HAP-1 (cell line): ENCODE measurements at regions not wholly inside any gene's neighbourhood (a gene's known extent, or its start where the extent isn't known, plus 50 kb on each side); places are given as distances from the start of the nearest gene placed in this dataset.

Experiments
- DNase-seq, 2 experiments: peaks; one replicate each; pipeline ENCODE4 v3.0.0-alpha.2; 2016 to 2020; ENCODE audit warnings: low spot score in 2 of 2
- H3K27me3 ChIP-seq: fragments of 250-450 bp; sonication (Bioruptor Pico); 2 replicates; pipeline ENCODE4 v1.5.1; 2020; ENCODE audit warnings: low read depth, mild to moderate bottlenecking, moderate library complexity
- H3K36me3 ChIP-seq: fragments of 250-450 bp; sonication (Bioruptor Pico); replicated peaks from 2 replicates; pipeline ENCODE4 v1.5.1; 2020; ENCODE audit warnings: mild to moderate bottlenecking
- H3K4me1 ChIP-seq: fragments of 250-450 bp; sonication (Bioruptor Pico); 2 replicates; pipeline ENCODE4 v1.5.1; 2020; ENCODE audit warnings: mild to moderate bottlenecking
- H3K4me3 ChIP-seq: fragments of 250-450 bp; sonication (Bioruptor Pico); 2 replicates; pipeline ENCODE4 v1.5.1; 2020; ENCODE audit warnings: mild to moderate bottlenecking, moderate library complexity
- H3K9me3 ChIP-seq: fragments of 250-450 bp; sonication (Bioruptor Pico); 2 replicates; pipeline ENCODE4 v1.5.1; 2020; ENCODE audit warnings: mild to moderate bottlenecking, moderate library complexity
- in situ Hi-C: fragments of 300-500 bp; cut with MboI; formaldehyde crosslinking; loops from 3 replicates; pipeline ENCODE4 v1.14.3; 2020; ENCODE audit warnings: low sequenced_read_pairs, inconsistent platforms, mixed read lengths

DNA sequence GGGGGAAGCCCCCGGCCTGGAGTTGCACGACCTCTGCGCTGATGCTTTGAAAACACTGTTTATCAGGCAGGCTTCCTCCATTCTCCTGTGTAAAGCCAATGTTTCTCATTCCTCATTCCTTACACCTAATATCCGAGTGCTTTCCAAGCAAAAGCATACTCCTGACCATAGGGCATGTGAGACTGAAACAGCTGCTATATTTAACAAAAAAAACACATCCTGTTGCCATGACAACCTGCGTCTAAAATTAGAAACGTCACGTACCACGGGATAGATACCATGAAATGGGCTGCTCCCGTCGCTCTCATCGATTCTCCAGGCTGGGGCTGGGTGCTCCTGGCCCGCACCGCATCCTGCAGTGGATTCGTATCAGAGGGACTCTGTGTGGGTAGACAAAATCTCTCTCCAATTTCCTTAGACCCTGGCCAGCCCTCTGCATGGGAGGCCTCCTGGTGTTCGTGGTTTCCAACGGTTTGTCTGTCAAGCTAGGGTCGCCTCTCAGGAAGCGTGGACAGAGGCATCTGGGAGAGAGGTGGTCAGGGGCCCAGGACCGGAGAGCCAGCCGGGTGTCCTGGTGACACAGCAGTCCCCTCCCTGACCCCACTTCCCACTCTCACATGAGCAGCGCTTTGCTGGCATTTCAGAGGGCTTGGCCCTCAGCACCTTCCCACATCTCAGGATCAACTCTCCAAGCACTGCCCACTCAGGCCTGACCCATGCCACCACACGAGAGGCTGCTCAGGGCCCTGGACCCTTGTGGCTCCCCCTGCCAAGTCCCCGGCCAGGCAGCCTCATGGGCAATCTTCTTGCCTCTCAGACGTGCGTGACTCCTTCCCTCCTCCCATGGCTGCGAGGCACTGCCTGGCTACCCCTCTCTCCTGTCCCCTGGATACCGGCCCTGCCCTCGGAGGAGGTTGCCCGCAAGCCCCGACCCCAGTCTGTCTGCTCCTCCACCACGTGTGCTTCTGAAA is 268.1 kb downstream of the NDUFA10 start:
- in situ Hi-C loops, result no loop called here
- Histone ChIP-seq H3K36me3 (no peaks in the 10 kb centered on the region), H3K27me3 (no peaks in the 10 kb centered on the region), H3K9me3 (no peaks in the 10 kb centered on the region), H3K4me1 (no peaks in the 10 kb centered on the region), H3K4me3 (no peak overlapping the region)
- DNase-seq, result no peak

DNA sequence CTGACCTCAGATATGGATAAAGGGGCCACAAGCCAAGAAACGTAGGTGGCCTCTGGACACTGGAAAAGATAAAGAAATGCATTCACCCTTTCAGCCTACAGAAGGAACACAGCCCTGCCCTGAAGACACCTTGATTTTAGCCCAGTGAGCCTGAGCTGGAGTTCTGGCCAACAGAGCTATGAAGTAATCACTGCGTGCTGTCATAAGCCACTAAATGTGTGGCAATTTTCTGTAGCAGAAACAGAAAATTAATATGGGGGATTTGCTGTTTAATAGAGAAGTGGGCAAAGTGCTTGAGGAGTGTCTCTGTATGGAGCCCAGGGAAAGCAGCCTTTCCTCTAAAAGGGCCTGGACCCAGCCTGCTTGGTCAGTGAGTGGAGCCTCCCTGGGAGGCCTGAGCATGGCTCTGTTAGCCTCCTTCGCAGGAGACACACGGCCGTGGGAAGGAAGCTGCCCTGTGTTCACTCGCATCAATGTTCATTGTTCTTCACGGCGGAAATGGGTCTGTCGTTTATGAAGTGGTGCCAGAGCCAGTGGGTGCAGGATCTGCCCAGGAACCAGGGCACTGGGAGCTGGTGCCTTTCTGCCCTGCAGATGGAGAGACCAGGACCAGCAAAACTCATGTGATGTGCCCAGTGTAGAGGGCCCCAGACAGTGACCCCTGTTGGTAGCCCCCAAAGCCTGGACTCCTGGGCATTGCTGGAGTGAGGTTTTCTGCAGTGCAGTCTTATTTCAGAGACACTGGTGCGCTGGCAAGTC is 268.9 kb downstream of the NDUFA10 start:
- no peaks in the 10 kb centered on the region for H3K27me3 ChIP-seq
- H3K4me3 ChIP-seq, result no peak overlapping the region
- no peaks in the 10 kb centered on the region for H3K4me1 ChIP-seq
- no peaks in the 10 kb centered on the region for H3K36me3 ChIP-seq
- no peaks in the 10 kb centered on the region for H3K9me3 ChIP-seq
- no peak for DNase-seq
- in situ Hi-C loops, result no loop called here

DNA sequence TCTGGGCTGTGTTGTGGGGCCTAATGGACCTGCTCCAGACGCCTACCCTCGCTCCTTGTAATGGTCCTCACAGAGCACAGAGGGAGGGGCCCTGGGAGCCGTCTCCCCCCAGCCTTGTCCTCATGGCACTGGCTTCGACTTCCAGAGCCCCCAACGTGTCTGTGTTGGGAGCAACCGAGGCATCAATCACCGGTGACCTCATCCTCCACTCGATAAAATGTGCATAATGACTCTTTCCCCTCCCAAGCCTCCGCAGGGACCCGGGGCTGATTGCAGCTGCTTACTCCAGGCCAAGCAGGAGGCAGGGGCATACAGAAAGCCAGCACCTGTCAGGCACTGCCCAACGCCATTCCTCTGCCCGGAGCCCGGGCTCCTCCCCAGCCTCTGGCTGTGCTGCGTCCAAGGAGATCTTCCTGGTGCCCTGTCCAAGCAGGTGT is 271.7 kb downstream of the NDUFA10 start:
- Histone ChIP-seq H3K27me3 (no peaks in the 10 kb centered on the region), H3K36me3 (no peaks in the 10 kb centered on the region), H3K9me3 (no peaks in the 10 kb centered on the region), H3K4me1 (no peaks in the 10 kb centered on the region), H3K4me3 (no peak overlapping the region)
- DNase-seq, result no peak
- in situ Hi-C loops, result no loop called here

DNA sequence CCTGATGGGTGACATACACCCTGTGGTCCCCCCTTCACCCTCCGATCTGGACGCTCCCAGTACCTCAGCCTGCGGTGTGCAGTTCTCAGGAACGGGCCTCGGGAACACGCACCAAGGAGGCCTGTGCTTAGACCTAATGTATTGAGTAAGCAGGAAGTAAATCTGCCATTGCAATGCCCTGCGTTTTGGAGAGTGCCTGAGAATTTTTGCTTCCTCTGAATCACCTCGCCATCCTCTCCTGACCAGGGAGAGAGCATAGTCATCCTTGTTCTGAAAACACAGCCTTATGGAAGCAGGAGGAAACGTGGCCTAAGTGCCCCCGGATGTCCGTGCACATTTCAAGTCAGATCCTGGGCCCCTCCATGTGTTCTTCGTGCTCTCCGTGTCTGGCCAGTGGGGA is 272.2 kb downstream of the NDUFA10 start:
- Histone ChIP-seq H3K27me3 (no peaks in the 10 kb centered on the region), H3K36me3 (no peaks in the 10 kb centered on the region), H3K4me3 (no peak overlapping the region), H3K9me3 (no peaks in the 10 kb centered on the region), H3K4me1 (no peaks in the 10 kb centered on the region)
- in situ Hi-C loops, result no loop called here
- DNase-seq, result no peak

DNA sequence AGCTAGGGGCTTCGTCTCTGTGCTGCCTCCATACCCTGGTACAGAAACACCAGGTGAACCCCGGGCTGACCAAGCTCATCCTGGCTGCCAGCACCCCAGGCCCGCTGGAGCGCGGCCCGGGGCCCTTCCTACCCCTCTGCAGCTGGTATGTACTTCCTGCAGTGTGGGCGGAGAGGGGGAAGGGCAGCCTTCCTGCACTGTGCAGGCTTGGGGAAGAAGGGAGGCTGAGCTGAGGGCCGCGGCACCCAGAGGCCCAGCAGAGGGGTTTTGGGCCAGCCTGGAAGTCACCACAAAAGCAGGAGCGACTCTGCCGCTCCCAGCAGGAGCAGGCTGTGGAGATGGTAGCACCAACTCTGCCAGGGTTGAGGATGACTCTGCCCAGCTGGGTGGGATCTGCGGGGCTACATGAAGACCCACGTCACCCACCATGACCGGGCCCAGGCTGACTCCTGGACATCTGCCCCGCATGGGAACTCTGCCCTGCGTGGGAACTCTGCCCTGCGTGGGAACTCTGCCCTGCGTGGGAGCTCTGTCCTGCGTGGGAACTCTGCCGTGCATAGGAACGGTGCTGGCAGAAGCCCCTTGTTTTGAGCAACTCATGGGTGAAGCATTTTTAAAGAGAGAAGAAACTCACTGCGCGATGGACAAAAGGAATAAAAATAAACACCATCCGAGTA is 273.3 kb downstream of the NDUFA10 start:
- Histone ChIP-seq H3K27me3 (no peaks in the 10 kb centered on the region), H3K9me3 (no peaks in the 10 kb centered on the region), H3K36me3 (no peaks in the 10 kb centered on the region), H3K4me1 (no peaks in the 10 kb centered on the region), H3K4me3 (no peak overlapping the region)
- no peak for DNase-seq
- in situ Hi-C loops, result no loop called here

DNA sequence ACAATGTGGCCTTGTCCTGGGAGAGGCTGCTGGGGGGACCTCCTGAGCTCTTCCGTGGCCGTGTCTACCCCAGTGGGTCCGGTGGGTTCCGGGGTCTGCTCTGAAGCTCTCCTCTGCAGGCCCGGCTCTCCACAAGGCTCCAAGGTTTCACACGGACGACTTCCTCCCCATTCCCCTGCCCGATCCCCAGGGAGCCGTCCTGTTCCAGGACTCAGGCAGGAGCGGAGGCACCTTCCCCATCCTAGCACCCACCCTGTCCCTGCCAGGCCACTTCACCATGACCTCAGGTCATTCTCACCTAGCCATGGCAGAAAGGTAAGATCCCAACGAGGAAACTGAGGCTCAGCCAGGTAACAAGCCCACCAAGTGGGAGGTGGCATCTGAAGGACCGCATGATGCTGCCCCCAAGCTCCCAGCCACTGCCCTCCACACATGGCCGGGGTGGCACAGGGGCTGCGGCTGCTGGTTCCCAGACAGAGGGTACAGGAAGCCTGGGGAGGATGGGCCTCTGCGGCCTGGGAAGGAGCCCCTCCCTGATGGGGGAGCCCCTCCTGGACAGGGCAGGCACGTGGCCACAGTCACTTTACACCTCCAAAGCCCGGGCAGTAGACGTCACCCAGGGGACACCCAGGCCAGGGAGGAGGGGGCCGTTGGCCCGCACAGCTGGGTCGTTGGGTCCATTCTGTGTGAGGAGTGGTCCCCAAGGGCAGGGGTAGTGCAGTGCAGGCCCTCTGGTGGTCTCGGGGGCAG is 274.0 kb downstream of the NDUFA10 start:
- no peaks in the 10 kb centered on the region for H3K36me3 ChIP-seq
- no peak overlapping the region for H3K4me3 ChIP-seq
- no peaks in the 10 kb centered on the region for H3K9me3 ChIP-seq
- in situ Hi-C loops, result no loop called here
- H3K27me3 ChIP-seq, result no peaks in the 10 kb centered on the region
- H3K4me1 ChIP-seq, result no peaks in the 10 kb centered on the region
- no peak for DNase-seq

DNA sequence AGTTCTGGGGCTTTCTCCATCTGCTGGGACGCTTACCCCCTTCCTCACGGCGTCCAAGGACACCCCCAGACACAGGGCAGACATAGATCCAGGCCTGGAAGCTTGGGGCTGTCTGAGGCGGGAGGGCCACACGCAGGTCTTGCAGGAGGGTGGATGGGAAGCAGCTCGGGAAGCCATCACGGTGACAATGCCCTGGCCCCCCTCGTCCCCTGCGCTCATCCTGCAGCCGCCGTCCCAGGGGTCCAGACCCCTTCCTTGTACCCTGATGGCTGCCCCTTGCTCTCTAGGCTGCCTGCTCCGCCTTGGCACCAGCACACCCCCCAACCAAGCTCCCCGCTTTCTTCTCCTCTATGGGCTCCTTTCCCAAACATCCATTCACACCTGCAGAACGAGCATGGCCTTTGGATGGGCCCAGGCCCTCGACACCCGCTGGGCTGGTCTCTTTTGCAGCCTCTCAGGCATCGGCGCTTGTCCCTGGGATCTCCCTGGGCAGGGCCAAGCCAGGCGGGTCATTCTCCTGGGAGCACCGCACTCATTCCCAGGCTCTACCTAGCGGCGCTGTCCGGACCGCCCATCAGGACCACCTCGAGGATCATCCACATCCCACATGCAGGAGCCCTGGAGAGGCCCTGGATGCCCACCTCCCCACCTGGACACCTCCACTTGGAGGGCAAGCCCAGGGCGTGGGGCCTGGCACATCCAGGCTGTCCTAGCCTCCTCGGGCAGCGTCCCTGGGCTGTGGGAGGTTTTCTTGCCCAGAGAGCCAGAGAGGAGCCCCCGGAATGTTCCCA is 274.9 kb downstream of the NDUFA10 start:
- H3K9me3 ChIP-seq, result no peaks in the 10 kb centered on the region
- in situ Hi-C loops, result no loop called here
- no peaks in the 10 kb centered on the region for H3K36me3 ChIP-seq
- no peaks in the 10 kb centered on the region for H3K27me3 ChIP-seq
- H3K4me3 ChIP-seq, result no peak overlapping the region
- DNase-seq, result no peak
- H3K4me1 ChIP-seq, result no peaks in the 10 kb centered on the region

DNA sequence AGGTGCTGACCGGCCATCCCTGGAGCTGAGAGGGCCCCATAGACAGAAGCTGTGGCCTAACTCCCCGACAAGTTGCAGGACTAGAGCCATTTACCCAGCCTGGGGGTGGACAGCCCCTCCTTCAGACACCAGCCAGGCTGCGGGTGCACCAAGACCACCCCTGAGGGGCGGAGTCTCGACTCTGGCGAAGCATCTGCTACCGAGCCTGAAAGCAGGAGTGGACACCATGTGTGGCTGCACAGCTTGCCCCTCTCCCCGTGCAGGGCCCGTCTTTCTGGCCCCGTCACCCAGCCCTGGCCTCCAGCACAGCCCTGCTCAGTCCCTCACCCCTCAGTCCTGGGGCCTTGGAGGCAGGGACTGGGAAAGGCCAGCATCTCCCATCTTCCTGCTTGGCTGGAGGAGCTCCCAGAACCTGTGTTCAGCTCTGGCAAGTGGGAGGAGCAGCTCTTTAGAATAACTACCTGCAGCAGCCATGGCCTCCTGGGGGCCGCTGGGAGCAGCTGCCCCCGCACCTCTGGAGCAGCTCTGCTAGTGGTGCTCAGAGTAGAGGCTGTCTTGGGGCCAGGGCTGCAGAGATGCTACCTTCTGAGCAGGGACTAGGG is 275.8 kb downstream of the NDUFA10 start:
- Histone ChIP-seq H3K27me3 (no peaks in the 10 kb centered on the region), H3K36me3 (no peaks in the 10 kb centered on the region), H3K9me3 (no peaks in the 10 kb centered on the region), H3K4me3 (no peak overlapping the region), H3K4me1 (no peaks in the 10 kb centered on the region)
- DNase-seq, result no peak
- in situ Hi-C loops, result no loop called here

DNA sequence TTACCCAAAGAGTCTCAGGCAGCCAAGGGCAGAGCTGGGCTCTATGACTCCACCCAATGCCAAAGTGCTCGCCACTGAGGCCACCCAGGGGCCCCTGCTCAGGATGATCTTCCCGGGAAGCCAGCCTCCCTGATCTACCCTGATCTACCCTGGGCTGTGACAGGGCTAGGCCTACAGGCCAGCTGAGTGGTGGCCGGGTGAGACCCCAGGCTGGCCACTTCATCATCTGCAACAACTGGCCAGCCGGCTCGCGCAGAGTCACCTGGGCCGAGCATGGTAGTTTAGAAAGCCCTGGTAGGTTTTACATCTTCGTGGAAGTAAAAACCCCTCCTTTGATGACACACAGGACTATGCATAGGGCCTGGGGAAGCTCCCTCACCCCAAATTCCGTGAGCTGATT is 276.3 kb downstream of the NDUFA10 start:
- Histone ChIP-seq H3K9me3 (no peaks in the 10 kb centered on the region), H3K36me3 (no peaks in the 10 kb centered on the region), H3K27me3 (no peaks in the 10 kb centered on the region), H3K4me3 (no peak overlapping the region), H3K4me1 (no peaks in the 10 kb centered on the region)
- DNase-seq, result no peak
- in situ Hi-C loops, result no loop called here

DNA sequence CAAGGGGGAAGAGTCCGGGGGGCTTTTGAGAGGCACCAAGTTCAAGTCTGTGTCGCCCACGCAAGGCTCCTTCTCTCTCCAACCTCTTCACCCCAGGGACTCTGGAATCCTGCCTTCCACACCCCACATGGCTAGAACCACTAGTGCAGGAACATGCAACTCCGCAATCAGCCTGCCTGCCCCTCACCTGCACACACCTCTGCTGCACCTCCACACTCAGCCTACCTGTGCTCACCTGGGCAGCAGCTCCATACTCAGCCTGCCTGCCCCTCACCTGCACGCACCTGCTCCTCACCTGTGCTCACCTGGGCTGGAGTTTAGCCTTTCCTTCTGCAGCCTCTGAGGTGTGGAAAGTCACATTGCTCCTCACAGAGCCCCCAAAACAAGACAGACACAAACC is 277.4 kb downstream of the NDUFA10 start:
- no peak overlapping the region for H3K4me3 ChIP-seq
- DNase-seq, result no peak
- H3K36me3 ChIP-seq, result no peaks in the 10 kb centered on the region
- H3K9me3 ChIP-seq, result no peaks in the 10 kb centered on the region
- H3K27me3 ChIP-seq, result no peaks in the 10 kb centered on the region
- in situ Hi-C loops, result no loop called here
- no peaks in the 10 kb centered on the region for H3K4me1 ChIP-seq

DNA sequence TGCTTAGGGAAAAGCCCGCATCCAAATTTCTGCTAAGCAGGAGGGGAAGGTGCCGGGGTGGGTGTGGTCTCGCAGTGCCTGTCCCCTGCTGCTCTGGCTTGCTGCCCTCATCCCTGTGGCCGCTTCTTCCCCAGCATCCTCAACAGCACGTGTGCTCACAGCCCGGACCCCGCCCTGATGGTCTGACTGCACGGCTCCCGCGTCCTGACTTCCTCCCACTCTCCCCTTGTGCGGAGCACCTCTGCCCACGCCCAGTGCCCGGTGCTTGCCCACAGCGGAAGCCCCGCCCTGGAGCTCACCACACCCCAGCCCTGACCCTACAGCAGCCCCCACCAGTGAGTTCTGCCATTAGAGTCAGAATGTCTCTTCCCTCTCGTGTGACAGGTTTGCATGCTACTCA is 277.9 kb downstream of the NDUFA10 start:
- Histone ChIP-seq H3K27me3 (no peaks in the 10 kb centered on the region), H3K9me3 (no peaks in the 10 kb centered on the region), H3K4me3 (no peak overlapping the region), H3K36me3 (no peaks in the 10 kb centered on the region), H3K4me1 (no peaks in the 10 kb centered on the region)
- in situ Hi-C loops, result no loop called here
- DNase-seq, result no peak

DNA sequence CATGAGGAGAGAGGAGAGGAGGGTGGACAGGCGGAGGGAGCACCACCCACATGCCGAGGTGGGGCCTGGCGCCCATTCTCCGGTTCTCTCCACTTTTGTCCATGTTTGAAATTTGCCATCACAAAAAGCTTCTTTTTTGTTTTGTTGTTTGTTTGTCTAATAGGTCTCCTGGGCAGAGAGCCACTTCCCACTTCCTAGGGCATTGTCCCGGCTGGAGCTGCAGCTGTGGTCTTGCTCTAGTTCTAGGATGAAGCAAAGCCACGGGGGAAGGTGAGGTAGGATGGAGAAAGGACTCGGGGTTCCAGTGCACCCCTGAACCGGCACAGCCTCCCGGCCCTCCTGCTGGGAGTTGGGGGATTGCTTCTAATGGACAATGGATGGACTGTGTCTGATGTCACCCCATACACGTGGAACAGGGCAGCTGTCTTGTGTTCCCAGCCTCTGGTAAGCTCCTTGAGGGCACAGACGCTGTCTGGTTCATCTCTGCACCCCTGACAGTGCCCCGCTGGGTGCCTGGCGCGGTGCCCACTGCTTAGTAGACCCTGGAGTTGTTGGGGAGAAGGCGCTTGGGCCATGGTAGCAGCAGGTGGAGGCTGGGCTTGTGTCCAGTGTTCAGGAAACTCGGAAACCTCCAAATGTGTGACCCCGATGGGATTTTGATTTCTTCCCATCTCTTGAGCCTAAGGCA is 278.4 kb downstream of the NDUFA10 start:
- in situ Hi-C loops, result no loop called here
- no peaks in the 10 kb centered on the region for H3K27me3 ChIP-seq

More for the DNA sequence above, 278.4 kb downstream of the NDUFA10 start:
- DNase-seq, result no peak
- Histone ChIP-seq H3K36me3 (no peaks in the 10 kb centered on the region), H3K4me1 (no peaks in the 10 kb centered on the region), H3K9me3 (no peaks in the 10 kb centered on the region), H3K4me3 (no peak overlapping the region)
